Transverse colon (tissue), 4 donors: ENCODE measurements at regions not wholly inside any gene's neighbourhood (a gene's known extent, or its start where the extent isn't known, plus 50 kb on each side); places are given as distances from the start of the nearest gene placed in this dataset.

ENCODE experiments used
- CTCF ChIP-seq, 5 experiments: fragments of 200-600 bp in 3 of 5; fragments of 450-650 bp in 2 of 5; sonication (generic) in 3 of 5; IDR thresholded peaks; 1 replicate in 2 of 5; 2 replicates in 3 of 5; pipeline ENCODE4 v1.5.1; 2016 to 2017; ENCODE audit warnings: antibody characterized with exemption in 5 of 5, inconsistent platforms in 3 of 5, mild to moderate bottlenecking in 2 of 5, moderate library complexity in 1 of 5
- POLR2A ChIP-seq: fragments of 450-650 bp; IDR thresholded peaks from one replicate; pipeline ENCODE4 v1.6.1; 2016; ENCODE audit warnings: antibody characterized with exemption, mild to moderate bottlenecking, moderate library complexity
- POLR2AphosphoS5 ChIP-seq, 3 donors: sonication (generic); formaldehyde crosslinking; IDR thresholded peaks; one replicate each; pipeline ENCODE4 v1.6.1; 2016; ENCODE audit warnings: antibody characterized with exemption in 3 of 3

- no peak for TF ChIP-seq CTCF (IDR thresholded peaks at IDR 0.05)
- TF ChIP-seq POLR2A: no peak
- TF ChIP-seq POLR2AphosphoS5 (IDR thresholded peaks at IDR 0.05): no peak
These were observed 57.8 kb upstream of the C5orf46 start for GRCh38 chr5:147963948-147964693.
